HCT116 (cell line): ENCODE measurements at regions not wholly inside any gene's neighbourhood (a gene's known extent, or its start where the extent isn't known, plus 50 kb on each side); places are given as distances from the start of the nearest gene placed in this dataset.

Experiments used
- ATAC-seq: fragments of 200-7000 bp; cut with Tn5 transposase; 2 replicates; pipeline ENCODE4 v1.9.1; 2020; ENCODE audit warnings: mild to moderate bottlenecking, moderate library complexity
- BruUV-seq: library from RNA; stranded (reverse); fragments of 400-500 nt; replicated peaks from 2 replicates; lab custom pipeline; 2021; lab: Mats Ljungman, UMichigan
- CTCF ChIA-PET: fragments of 300-600 bp; sonication (Branson Sonifier 250); formaldehyde crosslinking; loops from one replicate; lab custom pipeline; 2021; ENCODE audit warnings: antibody characterized with exemption; lab: Charles Lee
- POLR2A ChIA-PET: fragments of 300-600, 350-600 bp; sonication (Branson Sonifier 250); formaldehyde crosslinking; loops from one replicate; lab custom pipeline; 2021; ENCODE audit warnings: antibody characterized with exemption; lab: Charles Lee
- RAD21 ChIA-PET, 2 experiments: fragments of 300-600 bp; sonication (Branson Sonifier 250); formaldehyde crosslinking; loops; one replicate each; lab custom pipeline; 2023; ENCODE audit warnings: low total read pairs in 2 of 2; ENCODE audit not compliant: uncharacterized antibody in 2 of 2, unreplicated experiment in 2 of 2, low non-redundant PET in 1 of 2; lab: Charles Lee
- DNase-seq: peaks from one replicate; pipeline ENCODE4 v3.0.0-alpha.2; 2010; ENCODE audit warnings: low read depth, low spot score
- H2AFZ ChIP-seq: fragments of 200-600 bp; shearing (Covaris generic), sonication (generic); 2 replicates; pipeline ENCODE4 v1.6.1; 2017; ENCODE audit warnings: low read depth, mixed run types, mixed read lengths, antibody characterized with exemption, low read length; ENCODE audit not compliant: poor library complexity, severe bottlenecking
- H3K27ac ChIP-seq: 2 replicates; pipeline ENCODE4 v1.5.1; 2012; ENCODE audit warnings: low read depth, low read length
- H3K27me3 ChIP-seq: fragments of 200-600 bp; sonication (generic); 2 replicates; pipeline ENCODE4 v1.6.1; 2016; ENCODE audit warnings: mixed run types, low read length, mixed read lengths; ENCODE audit not compliant: insufficient read depth
- H3K36me3 ChIP-seq, 2 experiments: fragments of 200-500 bp in 1 of 2; fragments of 200-600 bp in 1 of 2; sonication (Bioruptor generic) in 1 of 2; sonication (generic) in 1 of 2; 2 replicates each; pipeline versions ENCODE4 v1.5.1 to v1.6.1; 2014 to 2016; ENCODE audit warnings: low read length in 2 of 2, inconsistent platforms in 1 of 2, mixed read lengths in 1 of 2, mixed run types in 1 of 2; ENCODE audit not compliant: insufficient read depth in 2 of 2, control insufficient read depth in 1 of 2
- H3K4me1 ChIP-seq, 2 experiments: fragments of 200-600 bp in 1 of 2; sonication (generic) in 1 of 2; 2 replicates each; pipeline versions ENCODE4 v1.5.1 to v1.6.1; 2012 to 2017; ENCODE audit warnings: low read length in 2 of 2, inconsistent platforms in 1 of 2, mild to moderate bottlenecking in 1 of 2, mixed read lengths in 1 of 2, mixed run types in 1 of 2, moderate library complexity in 1 of 2; ENCODE audit not compliant: insufficient read depth in 2 of 2, control insufficient read depth in 1 of 2
- H3K4me2 ChIP-seq: fragments of 200-600 bp; sonication (generic); 2 replicates; pipeline ENCODE4 v1.6.1; 2017; ENCODE audit warnings: mixed run types, low read length, mixed read lengths
- H3K4me3 ChIP-seq, 2 experiments: fragments of 200-600 bp in 1 of 2; sonication (generic) in 1 of 2; replicated peaks in 1 of 2; 2 replicates each; pipeline ENCODE4 v1.5.1; 2011 to 2016; ENCODE audit warnings: low read length in 2 of 2, control low read depth in 1 of 2, low read depth in 1 of 2, mild to moderate bottlenecking in 1 of 2, mixed read lengths in 1 of 2, mixed run types in 1 of 2
- H3K79me2 ChIP-seq: fragments of 200-600 bp; sonication (generic); 2 replicates; pipeline ENCODE4 v1.6.1; 2017; ENCODE audit warnings: mild to moderate bottlenecking, mixed run types, low read length, moderate library complexity, mixed read lengths; ENCODE audit not compliant: insufficient read depth
- H3K9ac ChIP-seq: fragments of 200-600 bp; sonication (generic); 2 replicates; pipeline ENCODE4 v1.6.1; 2016; ENCODE audit warnings: low read length, mixed read lengths
- H3K9me2 ChIP-seq: fragments of 200-600 bp; sonication (generic), shearing (Covaris generic); 2 replicates; pipeline ENCODE4 v1.6.1; 2017; ENCODE audit warnings: mixed run types, mild to moderate bottlenecking, moderate library complexity; ENCODE audit not compliant: insufficient read depth
- H3K9me3 ChIP-seq, 2 experiments: fragments of 200-500 bp in 1 of 2; fragments of 200-600 bp in 1 of 2; sonication (Bioruptor generic) in 1 of 2; sonication (generic) in 1 of 2; 2 replicates each; pipeline ENCODE4 v1.6.1; 2014 to 2017; ENCODE audit warnings: low read length in 2 of 2, mixed read lengths in 2 of 2, inconsistent platforms in 1 of 2, low read depth in 1 of 2, mild to moderate bottlenecking in 1 of 2, mixed run types in 1 of 2, moderate library complexity in 1 of 2; ENCODE audit not compliant: control insufficient read depth in 1 of 2, insufficient read depth in 1 of 2
- H4K20me1 ChIP-seq: fragments of 200-600 bp; sonication (generic), shearing (Covaris generic); 2 replicates; pipeline ENCODE4 v1.6.1; 2017; ENCODE audit warnings: mixed run types, mild to moderate bottlenecking, moderate library complexity; ENCODE audit not compliant: insufficient read depth
- CTCF ChIP-seq, 3 experiments: fragments of 200-600 bp in 1 of 3; sonication (generic) in 1 of 3; IDR thresholded peaks in 2 of 3; conservative IDR thresholded peaks in 1 of 3; 2 replicates each; pipeline ENCODE4 v1.5.1; 2012 to 2017; ENCODE audit warnings: low read depth in 2 of 3, low read length in 2 of 3, antibody characterized with exemption in 1 of 3, borderline replicate concordance in 1 of 3, control low read depth in 1 of 3, mild to moderate bottlenecking in 1 of 3, mixed read lengths in 1 of 3, mixed run types in 1 of 3, moderate library complexity in 1 of 3; ENCODE audit not compliant: insufficient read depth in 1 of 3
- RAD21 ChIP-seq: IDR thresholded peaks from 2 replicates; pipeline ENCODE4 v1.6.1; 2012; ENCODE audit warnings: low read depth, mild to moderate bottlenecking
- SIN3A ChIP-seq: IDR thresholded peaks from 2 replicates; pipeline ENCODE4 v1.6.1; 2012; ENCODE audit warnings: low read depth
- YY1 ChIP-seq: IDR thresholded peaks from 2 replicates; pipeline ENCODE4 v1.6.1; 2011; ENCODE audit warnings: low read length, low read depth, moderate library complexity, mild to moderate bottlenecking; ENCODE audit not compliant: insufficient replicate concordance; ENCODE audit errors: extremely low read depth
- intact Hi-C: fragments of 100-400 bp; cut with micrococcal nuclease; formaldehyde crosslinking; loops from 2 replicates; pipeline ENCODE4 v1.10.0; 2022

- Histone ChIP-seq H3K9me3 (no peaks in the 10 kb centered on the region), H3K36me3 (no peaks in the 10 kb centered on the region), H3K4me2 (0 out of 2 replicates have a peak overlapping the region, but pooled peaks have one; percentile 14), H3K79me2 (no peaks in the 10 kb centered on the region), H3K4me3 (no peak overlapping the region), H3K9me2 (no peaks in the 10 kb centered on the region), H3K27ac (no peak overlapping the region), H3K9ac (no peak overlapping the region), H4K20me1 (no peaks in the 10 kb centered on the region), H3K4me1 (peaks cover 11 to 23% of the 10 kb centered on the region in 2 experiments; a peak in 3 of 4 replicates), H3K27me3 (no peaks in the 10 kb centered on the region), H2AFZ (no peak overlapping the region)
- ChIA-PET CTCF (interaction anchor here (0.6 to 3.4 kb wide), 42 partner anchors 9 to 690 kb away, joined by 3 to 55 read pairs (median 4); partner anchors contain the start of gene BMP8B), POLR2A (no interaction called here), RAD21 (interaction anchor here (0.5 to 1.6 kb wide), 11 partner anchors 32 to 542 kb away, joined by 3 to 10 read pairs (median 4); no protein-coding TSS in a partner anchor)
- ATAC-seq: peak; percentile 85
- intact Hi-C loops: loop anchor here (1.0 kb wide), 3 partner anchors 160 to 441 kb away; no protein-coding TSS in a partner anchor
- DNase-seq: peak; percentile 95
- TF ChIP-seq SIN3A: no peak
- peak; percentile 66 to 91 (median 85) for TF ChIP-seq CTCF (IDR thresholded peaks at IDR 0.05 in 2 of 3, conservative IDR thresholded peaks at IDR 0.05 in 1 of 3; ENCODE audit: borderline replicate concordance in 1 of 3, insufficient read depth in 1 of 3, low read depth in 2 of 3, low read length in 2 of 3)
- peak; percentile 98 for TF ChIP-seq RAD21
- peak; percentile 26 for TF ChIP-seq YY1
- BruUV-seq: no TSS peak
These were observed 72.5 kb downstream of the NDUFS5 start for GRCh38 chr1:39098546-39099250.
